Ovary (tissue), 7 donors: ENCODE measurements at regions not wholly inside any gene's neighbourhood (a gene's known extent, or its start where the extent isn't known, plus 50 kb on each side); places are given as distances from the start of the nearest gene placed in this dataset.

Experiments used
- DNase-seq, 5 donors: peaks; one replicate each; pipeline ENCODE4 v3.0.0-alpha.2; 2019 to 2020
- H3K27ac ChIP-seq, 2 donors: fragments of 200-600 bp; one replicate each; pipeline versions ENCODE4 v1.5.1 to v1.8.0; 2019 to 2022
- H3K27me3 ChIP-seq: fragments of 200-600 bp; one replicate; pipeline ENCODE4 v1.8.0; 2022
- H3K36me3 ChIP-seq: fragments of 200-600 bp; sonication (generic); one replicate; pipeline ENCODE4 v1.5.1; 2019
- H3K4me1 ChIP-seq: one replicate; pipeline ENCODE4 v1.8.1; 2013; ENCODE audit warnings: mild to moderate bottlenecking, moderate library complexity; ENCODE audit not compliant: insufficient read depth
- H3K4me3 ChIP-seq: fragments of 200-600 bp; sonication (generic); one replicate; pipeline ENCODE4 v1.5.1; 2017
- H3K9me3 ChIP-seq, 2 donors: fragments of 200-600 bp in 1 of 2; sonication (generic) in 1 of 2; one replicate each; pipeline versions ENCODE4 v1.5.1 to v1.8.1; 2013 to 2019; ENCODE audit warnings: mild to moderate bottlenecking in 1 of 2, moderate library complexity in 1 of 2
- EP300 ChIP-seq: sonication (generic); formaldehyde crosslinking; IDR thresholded peaks from one replicate; pipeline ENCODE4 v1.6.1; 2017; ENCODE audit warnings: antibody characterized with exemption
- POLR2A ChIP-seq: fragments of 450-650 bp; IDR thresholded peaks from one replicate; pipeline ENCODE4 v1.6.1; 2017; ENCODE audit warnings: antibody characterized with exemption, mild to moderate bottlenecking, moderate library complexity
- WGBS, 3 donors: extraction: QIAGEN DNeasy Blood & Tissue Kit in 1 of 3; methylation state at CpG; one replicate each; pipeline versions ENCODE4 v1.1.5 to v1.1.7; 2013 to 2017; 5-methylcytosine and 5-hydroxymethylcytosine counted together
- intact Hi-C, 4 donors: fragments of 100-400 bp; cut with DNase I; formaldehyde crosslinking; loops; one replicate each; pipeline versions ENCODE4 v1.11.0 to v1.15.1; 2022 to 2023
- TF ChIP-seq, protein P1 (sequence below), 3 donors: fragments of 450-650 bp in 2 of 3; fragments of 200-600 bp in 1 of 3; IDR thresholded peaks; one replicate each; pipeline versions ENCODE4 v1.5.1 to v1.8.0; 2016 to 2022; ENCODE audit warnings: antibody characterized with exemption in 3 of 3, mild to moderate bottlenecking in 1 of 3
- donor health status: DM: no; HTN: no; CAD: no; lungs with moderate emphysema.
- donor health status: DM: no; HTN: no; CAD: no.
- donor health status: Bipolar disorder and iron deficiency.
- donor health status: DM: no; HTN: no; CAD: no.
- donor health status: DM: yes; HTN: yes; CAD: no.

GRCh38 chr4:129808242-129808641 is 712.3 kb downstream of the C4orf33 start:
- Histone ChIP-seq H3K36me3 (no peaks in the 10 kb centered on the region), H3K27ac (no peak overlapping the region), H3K4me3 (no peak overlapping the region), H3K4me1 (no peaks in the 10 kb centered on the region), H3K27me3 (no peaks in the 10 kb centered on the region), H3K9me3 (no peaks in the 10 kb centered on the region)
- WGBS, 3 donors: 87 to 89% (median 88%) methylated on average over 1 of the region's 1 CpG
- TF ChIP-seq POLR2A: no peak
- TF ChIP-seq, protein P1, sequence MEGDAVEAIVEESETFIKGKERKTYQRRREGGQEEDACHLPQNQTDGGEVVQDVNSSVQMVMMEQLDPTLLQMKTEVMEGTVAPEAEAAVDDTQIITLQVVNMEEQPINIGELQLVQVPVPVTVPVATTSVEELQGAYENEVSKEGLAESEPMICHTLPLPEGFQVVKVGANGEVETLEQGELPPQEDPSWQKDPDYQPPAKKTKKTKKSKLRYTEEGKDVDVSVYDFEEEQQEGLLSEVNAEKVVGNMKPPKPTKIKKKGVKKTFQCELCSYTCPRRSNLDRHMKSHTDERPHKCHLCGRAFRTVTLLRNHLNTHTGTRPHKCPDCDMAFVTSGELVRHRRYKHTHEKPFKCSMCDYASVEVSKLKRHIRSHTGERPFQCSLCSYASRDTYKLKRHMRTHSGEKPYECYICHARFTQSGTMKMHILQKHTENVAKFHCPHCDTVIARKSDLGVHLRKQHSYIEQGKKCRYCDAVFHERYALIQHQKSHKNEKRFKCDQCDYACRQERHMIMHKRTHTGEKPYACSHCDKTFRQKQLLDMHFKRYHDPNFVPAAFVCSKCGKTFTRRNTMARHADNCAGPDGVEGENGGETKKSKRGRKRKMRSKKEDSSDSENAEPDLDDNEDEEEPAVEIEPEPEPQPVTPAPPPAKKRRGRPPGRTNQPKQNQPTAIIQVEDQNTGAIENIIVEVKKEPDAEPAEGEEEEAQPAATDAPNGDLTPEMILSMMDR (IDR thresholded peaks at IDR 0.05): no peak
- TF ChIP-seq EP300: no peak
- intact Hi-C loops: no loop called here
- DNase-seq: no peak

GRCh38 chr4:129821073-129821472 is 725.1 kb downstream of the C4orf33 start:
- Histone ChIP-seq H3K27me3 (no peaks in the 10 kb centered on the region), H3K36me3 (no peaks in the 10 kb centered on the region), H3K9me3 (no peaks in the 10 kb centered on the region), H3K27ac (no peak overlapping the region), H3K4me3 (no peak overlapping the region), H3K4me1 (no peaks in the 10 kb centered on the region)
- 86 to 91% (median 91%) methylated on average over 1 of the region's 1 CpG for WGBS, 3 donors
- intact Hi-C loops: no loop called here
- no peak for DNase-seq
- TF ChIP-seq EP300 (no peak), POLR2A (no peak)
- TF ChIP-seq, protein P1 (IDR thresholded peaks at IDR 0.05): no peak

DNA sequence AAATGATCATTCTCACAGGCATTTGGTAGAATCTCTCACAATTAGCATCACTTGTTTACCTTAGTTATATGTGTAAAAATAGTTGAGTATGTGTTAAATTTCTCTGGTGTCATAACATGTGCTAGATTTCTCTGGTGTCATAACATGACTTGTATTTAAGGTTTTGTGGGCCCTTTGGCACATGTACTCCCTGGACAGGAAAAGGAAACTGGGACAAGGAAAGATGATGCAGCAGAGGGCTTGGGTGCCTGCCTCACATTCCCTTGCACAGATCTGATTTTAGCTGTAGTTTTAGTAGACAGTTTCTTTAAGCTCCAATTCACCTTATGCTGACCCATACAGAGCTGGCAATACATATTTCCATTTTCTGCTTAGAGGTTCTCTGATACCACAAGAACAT is 726.0 kb downstream of the C4orf33 start:
- H3K27ac ChIP-seq: no peak overlapping the region
- no peaks in the 10 kb centered on the region for H3K36me3 ChIP-seq
- intact Hi-C loops: no loop called here
- no peak for DNase-seq
- TF ChIP-seq, protein P1 (IDR thresholded peaks at IDR 0.05): no peak
- TF ChIP-seq POLR2A (no peak), EP300 (no peak)
- H3K9me3 ChIP-seq: no peaks in the 10 kb centered on the region
- H3K27me3 ChIP-seq: no peaks in the 10 kb centered on the region
- H3K4me1 ChIP-seq: no peaks in the 10 kb centered on the region
- H3K4me3 ChIP-seq: no peak overlapping the region

DNA sequence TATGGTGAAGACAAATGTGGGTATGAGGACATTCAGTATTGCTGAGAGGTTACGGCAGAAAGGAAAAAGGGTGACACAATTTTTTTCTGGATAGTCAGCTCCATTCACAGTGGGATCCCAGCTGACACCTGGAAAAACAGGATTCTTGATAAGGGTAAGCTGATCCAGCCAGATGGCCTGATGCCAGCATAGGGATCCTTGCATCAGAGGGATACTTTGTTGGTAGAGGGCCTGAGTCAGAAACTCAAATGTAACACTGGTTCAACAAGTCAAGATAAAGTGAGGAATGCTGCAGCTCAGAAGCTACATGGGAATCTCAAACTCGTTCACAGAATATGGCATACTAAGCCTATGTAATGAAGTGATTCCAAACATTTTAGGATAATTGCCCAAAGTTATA is 726.7 kb downstream of the C4orf33 start:
- Histone ChIP-seq H3K36me3 (no peaks in the 10 kb centered on the region), H3K9me3 (no peaks in the 10 kb centered on the region), H3K4me1 (no peaks in the 10 kb centered on the region), H3K27ac (no peak overlapping the region), H3K27me3 (no peaks in the 10 kb centered on the region), H3K4me3 (no peak overlapping the region)
- WGBS, 3 donors: 50 to 61% (median 50%) methylated on average over 2 of the region's 2 CpGs
- intact Hi-C loops: no loop called here
- no peak for DNase-seq
- TF ChIP-seq POLR2A (no peak), EP300 (no peak)
- TF ChIP-seq, protein P1 (IDR thresholded peaks at IDR 0.05): no peak

- Histone ChIP-seq H3K27ac (no peak overlapping the region), H3K4me1 (no peaks in the 10 kb centered on the region), H3K27me3 (no peaks in the 10 kb centered on the region), H3K9me3 (no peaks in the 10 kb centered on the region), H3K36me3 (no peaks in the 10 kb centered on the region), H3K4me3 (no peak overlapping the region)
- no peak for DNase-seq
- TF ChIP-seq EP300 (no peak), POLR2A (no peak)
- TF ChIP-seq, protein P1 (IDR thresholded peaks at IDR 0.05): no peak
- intact Hi-C loops: no loop called here
Measured at GRCh38 chr4:129823105-129823504, 727.2 kb downstream of the C4orf33 start.
